CD4-positive, alpha-beta memory T cell (primary cell): ENCODE measurements at regions not wholly inside any gene's neighbourhood (a gene's known extent, or its start where the extent isn't known, plus 50 kb on each side); places are given as distances from the start of the nearest gene placed in this dataset.
"Not testable (repeated sequence)": the region's sequence is repeated elsewhere in the genome, so short reads cannot be mapped to it uniquely, and the experiment has no call there.

Experiments used
- CTCF ChIA-PET: fragments of 350-600 bp; sonication (Branson Sonifier 250); formaldehyde crosslinking; loops from one replicate; lab custom pipeline; 2021; ENCODE audit warnings: inconsistent platforms; ENCODE audit not compliant: partially characterized antibody; lab: Charles Lee
- POLR2A ChIA-PET: fragments of 350-600 bp; sonication (Branson Sonifier 250); formaldehyde crosslinking; loops from one replicate; lab custom pipeline; 2021; ENCODE audit not compliant: partially characterized antibody; lab: Charles Lee
- DNase-seq, 5 donors: peaks; one replicate each; pipeline versions ENCODE4 v3.0.0 to v3.0.0-alpha.2; 2020 to 2022; ENCODE audit warnings: mixed read lengths in 1 of 5
- H3K27ac ChIP-seq: one replicate; pipeline ENCODE4 v1.7.0; 2013; ENCODE audit warnings: low read depth, low read length
- H3K27me3 ChIP-seq: 2 replicates; pipeline ENCODE4 v1.7.0; 2013; ENCODE audit warnings: mild to moderate bottlenecking, low read length, moderate library complexity; ENCODE audit not compliant: insufficient read depth
- H3K36me3 ChIP-seq: 2 replicates; pipeline ENCODE4 v1.7.0; 2013; ENCODE audit warnings: mild to moderate bottlenecking, low read length, moderate library complexity; ENCODE audit not compliant: insufficient read depth
- H3K4me1 ChIP-seq: 2 replicates; pipeline ENCODE4 v1.7.0; 2013; ENCODE audit warnings: mild to moderate bottlenecking, low read length, moderate library complexity; ENCODE audit not compliant: insufficient read depth
- H3K4me3 ChIP-seq, 2 donors: one replicate each; pipeline ENCODE4 v1.7.0; 2013; ENCODE audit warnings: low read length in 2 of 2, mild to moderate bottlenecking in 1 of 2
- H3K9me3 ChIP-seq, 2 donors: one replicate each; pipeline ENCODE4 v1.7.0; 2013; ENCODE audit warnings: low read length in 2 of 2, control low read depth in 1 of 2; ENCODE audit not compliant: control insufficient read depth in 1 of 2
- H3K27ac Mint-ChIP-seq, 7 donors: one replicate each; pipeline ENCODE4 v1.8.0; 2020 to 2021; ENCODE audit warnings: mixed read lengths in 7 of 7, mild to moderate bottlenecking in 6 of 7, inconsistent platforms in 3 of 7, moderate library complexity in 3 of 7
- H3K27me3 Mint-ChIP-seq, 2 donors: one replicate each; pipeline ENCODE4 v1.8.0; 2020 to 2021; ENCODE audit warnings: mixed read lengths in 2 of 2
- H3K36me3 Mint-ChIP-seq, 2 donors: one replicate each; pipeline ENCODE4 v1.8.0; 2020 to 2021; ENCODE audit warnings: mixed read lengths in 2 of 2, inconsistent platforms in 1 of 2, mild to moderate bottlenecking in 1 of 2
- H3K4me1 Mint-ChIP-seq, 4 donors: one replicate each; pipeline ENCODE4 v1.8.0; 2020 to 2021; ENCODE audit warnings: mixed read lengths in 4 of 4, mild to moderate bottlenecking in 1 of 4
- H3K4me3 Mint-ChIP-seq, 8 donors: one replicate each; pipeline ENCODE4 v1.8.0; 2020 to 2021; ENCODE audit warnings: mixed read lengths in 8 of 8, mild to moderate bottlenecking in 7 of 8, moderate library complexity in 6 of 8, inconsistent platforms in 3 of 8
- H3K9me3 Mint-ChIP-seq, 8 donors: one replicate each; pipeline ENCODE4 v1.8.0; 2020 to 2021; ENCODE audit warnings: mixed read lengths in 8 of 8, mild to moderate bottlenecking in 5 of 8, inconsistent platforms in 3 of 8, moderate library complexity in 1 of 8
- intact Hi-C: fragments of 100-400 bp; cut with micrococcal nuclease; formaldehyde crosslinking; loops from one replicate; pipeline ENCODE4 v1.15.1; 2023

- Mint-ChIP-seq H3K27me3 (peaks cover 9 to 13% of the 10 kb centered on the region in 2 donors), H3K4me1 (no peaks in the 10 kb centered on the region), H3K9me3 (no peaks in the 10 kb centered on the region), H3K27ac (peak overlapping the region in 1 of 7 donors; percentile 45), H3K4me3 (no peak overlapping the region), H3K36me3 (no peaks in the 10 kb centered on the region)
- intact Hi-C loops = no loop called here
- ChIA-PET POLR2A (no interaction called here), CTCF (no interaction called here)
- Histone ChIP-seq H3K9me3 (no peaks in the 10 kb centered on the region), H3K4me3 (no peak overlapping the region), H3K27ac (no peak overlapping the region), H3K27me3 (no peaks in the 10 kb centered on the region), H3K36me3 (no peaks in the 10 kb centered on the region), H3K4me1 (no peaks in the 10 kb centered on the region)
- no peak for DNase-seq
These were observed 99.4 kb upstream of the DLG1 start for GRCh38 chr3:197397838-197398237.

GRCh38 chr3:197394464-197395321, 96.3 kb upstream of the DLG1 start:
- intact Hi-C loops = no loop called here
- Mint-ChIP-seq H3K4me1 (no peaks in the 10 kb centered on the region), H3K4me3 (peak overlapping the region in 2 of 8 donors; percentile 12 to 55), H3K27ac (peak overlapping the region in 2 of 7 donors; percentile 48 to 89), H3K36me3 (no peaks in the 10 kb centered on the region), H3K27me3 (peaks cover 13 to 15% of the 10 kb centered on the region in 2 donors), H3K9me3 (no peaks in the 10 kb centered on the region)
- Histone ChIP-seq H3K4me1 (no peaks in the 10 kb centered on the region), H3K36me3 (no peaks in the 10 kb centered on the region), H3K27ac (no peak overlapping the region), H3K4me3 (no peak overlapping the region), H3K27me3 (peaks cover 4% of the 10 kb centered on the region), H3K9me3 (no peaks in the 10 kb centered on the region)
- POLR2A ChIA-PET = no interaction called here
- DNase-seq = peak in 1 of 5 donors; percentile 18
- CTCF ChIA-PET = no interaction called here

- H3K4me1 Mint-ChIP-seq, H3K27ac Mint-ChIP-seq, DNase-seq, intact Hi-C loops, H3K9me3 Mint-ChIP-seq, H3K4me3 ChIP-seq, H3K36me3 Mint-ChIP-seq, H3K9me3 ChIP-seq, H3K36me3 ChIP-seq, H3K27me3 ChIP-seq, H3K27ac ChIP-seq, H3K4me1 ChIP-seq, CTCF ChIA-PET, POLR2A ChIA-PET: not testable (repeated sequence)
- Mint-ChIP-seq H3K4me3 (peak overlapping the region in 1 of 8 donors; percentile 55), H3K27me3 (peaks cover 15% of the 10 kb centered on the region in 2 donors)
These were observed 95.7 kb upstream of the DLG1 start for GRCh38 chr3:197394126-197394463.

- ChIA-PET POLR2A (no interaction called here), CTCF (no interaction called here)
- Histone ChIP-seq H3K27ac (no peak overlapping the region), H3K27me3 (peaks cover 4% of the 10 kb centered on the region), H3K4me1 (no peaks in the 10 kb centered on the region), H3K36me3 (no peaks in the 10 kb centered on the region), H3K9me3 (no peaks in the 10 kb centered on the region), H3K4me3 (no peak overlapping the region)
- Mint-ChIP-seq H3K36me3 (no peaks in the 10 kb centered on the region), H3K9me3 (no peaks in the 10 kb centered on the region), H3K4me1 (no peaks in the 10 kb centered on the region), H3K4me3 (peak overlapping the region in 1 of 8 donors; percentile 35), H3K27ac (no peak overlapping the region), H3K27me3 (peaks cover 17 to 18% of the 10 kb centered on the region in 2 donors)
- intact Hi-C loops = no loop called here
- DNase-seq = no peak
These were observed 95.3 kb upstream of the DLG1 start for GRCh38 chr3:197393711-197394110.

- intact Hi-C loops = no loop called here
- Histone ChIP-seq H3K9me3 (no peaks in the 10 kb centered on the region), H3K4me1 (no peaks in the 10 kb centered on the region), H3K36me3 (no peaks in the 10 kb centered on the region), H3K4me3 (no peak overlapping the region), H3K27me3 (peaks cover 4% of the 10 kb centered on the region), H3K27ac (no peak overlapping the region)
- Mint-ChIP-seq H3K9me3 (no peaks in the 10 kb centered on the region), H3K4me3 (no peak overlapping the region), H3K27me3 (peaks cover 18 to 20% of the 10 kb centered on the region in 2 donors), H3K4me1 (no peaks in the 10 kb centered on the region), H3K27ac (no peak overlapping the region), H3K36me3 (no peaks in the 10 kb centered on the region)
- no peak for DNase-seq
- ChIA-PET CTCF (no interaction called here), POLR2A (no interaction called here)
These were observed 94.5 kb upstream of the DLG1 start for GRCh38 chr3:197392961-197393360.

- ChIA-PET CTCF (no interaction called here), POLR2A (no interaction called here)
- H3K27me3 Mint-ChIP-seq = peaks cover 3 to 11% of the 10 kb centered on the region in 2 donors
- DNase-seq = no peak
- Histone ChIP-seq H3K4me1 (no peaks in the 10 kb centered on the region), H3K9me3 (no peaks in the 10 kb centered on the region), H3K36me3 (no peaks in the 10 kb centered on the region), H3K4me3 (no peak overlapping the region), H3K27me3 (no peaks in the 10 kb centered on the region), H3K27ac (no peak overlapping the region)
- no peak overlapping the region for H3K4me3 Mint-ChIP-seq
- peaks cover 0 to 1% (median 0%) of the 10 kb centered on the region in 8 donors for H3K9me3 Mint-ChIP-seq
- peak overlapping the region in 1 of 7 donors; percentile 13 for H3K27ac Mint-ChIP-seq
- intact Hi-C loops = loop anchor here (10.0 kb wide), 1 partner anchor 67 kb away; no protein-coding TSS in a partner anchor
- peaks cover 0 to 5% (median 0%) of the 10 kb centered on the region in 4 donors for H3K4me1 Mint-ChIP-seq
- no peaks in the 10 kb centered on the region for H3K36me3 Mint-ChIP-seq
These were observed 83.0 kb upstream of the DLG1 start for GRCh38 chr3:197381371-197381770.

GRCh38 chr3:197380786-197381185, 82.4 kb upstream of the DLG1 start:
- ChIA-PET CTCF (no interaction called here), POLR2A (no interaction called here)
- Mint-ChIP-seq H3K4me3 (no peak overlapping the region), H3K36me3 (no peaks in the 10 kb centered on the region), H3K9me3 (peaks cover 0 to 1% (median 0%) of the 10 kb centered on the region in 8 donors), H3K27me3 (peaks cover 3 to 13% of the 10 kb centered on the region in 2 donors), H3K4me1 (peaks cover 0 to 5% (median 0%) of the 10 kb centered on the region in 4 donors), H3K27ac (no peak overlapping the region)
- DNase-seq = no peak
- Histone ChIP-seq H3K36me3 (no peaks in the 10 kb centered on the region), H3K9me3 (no peaks in the 10 kb centered on the region), H3K27ac (no peak overlapping the region), H3K27me3 (no peaks in the 10 kb centered on the region), H3K4me3 (no peak overlapping the region), H3K4me1 (no peaks in the 10 kb centered on the region)
- intact Hi-C loops = loop anchor here (10.0 kb wide), 1 partner anchor 66 kb away; no protein-coding TSS in a partner anchor
